Heart left ventricle (tissue), 16 donors: ENCODE measurements at regions not wholly inside any gene's neighbourhood (a gene's known extent, or its start where the extent isn't known, plus 50 kb on each side); places are given as distances from the start of the nearest gene placed in this dataset.

Experiments
- ATAC-seq, 4 donors: fragments of 200-7000 bp; cut with Tn5 transposase; one replicate each; pipeline ENCODE4 v1.9.1; 2020 to 2022; ENCODE audit warnings: moderate library complexity in 4 of 4, mild to moderate bottlenecking in 3 of 4, moderate number of reproducible peaks in 1 of 4
- DNase-seq, 5 donors: peaks; one replicate each; pipeline ENCODE4 v3.0.0-alpha.2; 2020
- H3K27ac ChIP-seq, 12 donors: fragments of 200-600 bp; sonication (generic) in 4 of 12; one replicate each; pipeline versions ENCODE4 v1.5.0 to v1.8.0; 2016 to 2022; ENCODE audit warnings: mild to moderate bottlenecking in 2 of 12
- H3K27me3 ChIP-seq, 9 donors: fragments of 200-600 bp; sonication (generic) in 2 of 9; one replicate each; pipeline versions ENCODE4 v1.5.1 to v1.8.0; 2016 to 2022; ENCODE audit warnings: mild to moderate bottlenecking in 3 of 9
- H3K36me3 ChIP-seq, 9 donors: fragments of 200-600 bp; sonication (generic) in 2 of 9; one replicate each; pipeline versions ENCODE4 v1.5.0 to v1.8.0; 2018 to 2022; ENCODE audit warnings: mild to moderate bottlenecking in 2 of 9
- H3K4me1 ChIP-seq, 12 donors: fragments of 200-600 bp; sonication (generic) in 4 of 12; one replicate each; pipeline versions ENCODE4 v1.5.0 to v1.8.0; 2016 to 2022; ENCODE audit warnings: mild to moderate bottlenecking in 3 of 12
- H3K4me3 ChIP-seq, 12 donors: fragments of 200-600 bp; sonication (generic) in 4 of 12; one replicate each; pipeline versions ENCODE4 v1.5.0 to v1.8.0; 2017 to 2022; ENCODE audit warnings: mild to moderate bottlenecking in 9 of 12, moderate library complexity in 4 of 12
- H3K9me3 ChIP-seq, 12 donors: fragments of 200-600 bp; sonication (generic) in 4 of 12; one replicate each; pipeline versions ENCODE4 v1.5.0 to v1.8.0; 2016 to 2022; ENCODE audit warnings: mild to moderate bottlenecking in 1 of 12
- POLR2A ChIP-seq, 2 donors: fragments of 450-650 bp; IDR thresholded peaks; one replicate each; pipeline ENCODE4 v1.6.1; 2017; ENCODE audit warnings: antibody characterized with exemption in 2 of 2, mild to moderate bottlenecking in 2 of 2, moderate library complexity in 2 of 2
- WGBS, 4 donors: extraction: QIAGEN DNeasy Blood & Tissue Kit in 2 of 4; methylation state at CpG; one replicate each; pipeline versions ENCODE4 v1.1.5 to v1.1.7; 2013 to 2018; 5-methylcytosine and 5-hydroxymethylcytosine counted together
- intact Hi-C, 10 donors: fragments of 100-400 bp; cut with DNase I; formaldehyde crosslinking; loops; one replicate each; pipeline versions ENCODE4 v1.11.1 to v1.14.2; 2022
- TF ChIP-seq, protein P1 (sequence below), 12 donors: fragments of 200-600 bp; sonication (generic) in 4 of 12; IDR thresholded peaks; one replicate each; pipeline versions ENCODE4 v1.5.0 to v1.8.0; 2018 to 2022; ENCODE audit warnings: antibody characterized with exemption in 12 of 12, mild to moderate bottlenecking in 5 of 12
- donor health status: ischemic (EF 13 %, LVEDD 7.1; RV severe dilation, severe dysfunction).
- donor health status: healthy with polysubstance abuse.
- donor health status: DM: no; HTN: yes; CAD: no.
- donor health status: DM: no; HTN: no; CAD: no.
- donor health status: ischemic (EF 25% LVEDD 6.9; RV normal size, moderate dysfunction).
- donor health status: ischemic (EF 25% LVEDD 5.7; RV mildly dilated, moderate dysfunction).
- donor health status: healthy.
- donor health status: DM: yes; HTN: yes; CAD: no.
- donor health status: ischemic (EF 35%, LVEDD 5.7; RV mildly dilated, moderate dysfunction).
- donor health status: nonischemic (EF 11% LVEDD 7.7; RV severe dilation, severe dysfunction).
- donor health status: DM: yes; HTN: yes; CAD: no.
- donor health status: PGD.
- donor health status: ischemic (EF 29% LVEDD 5.4; RV normal size, mild dysfunction).
- donor health status: nonischemic (EF 23%, LVEDD 6.1; RV moderate dilation, normal function).

DNA sequence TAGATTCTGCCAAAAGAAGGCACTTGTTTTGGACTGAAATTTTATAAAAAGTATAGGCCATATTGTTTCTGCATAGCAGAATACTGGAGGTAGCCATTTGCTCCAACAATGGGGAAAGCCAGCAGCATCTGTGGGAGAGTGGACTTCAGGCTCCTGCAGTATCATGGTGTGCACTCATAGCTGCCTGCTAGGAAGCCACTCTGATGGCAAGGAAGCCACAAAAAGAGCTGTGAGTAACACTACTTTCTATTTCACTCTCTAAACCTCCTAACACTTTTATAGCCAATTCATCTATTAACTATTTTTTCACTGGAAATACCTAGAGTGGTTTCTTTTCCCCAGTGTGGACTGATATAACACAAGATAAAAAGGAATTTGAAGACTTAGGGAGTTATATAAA is 144.4 kb upstream of the KCNJ3 start:
- H3K4me1 ChIP-seq: peaks cover 0 to 6% (median 0%) of the 10 kb centered on the region in 12 donors
- ATAC-seq: no peak
- intact Hi-C loops: no loop called here
- no peak for DNase-seq
- H3K4me3 ChIP-seq: no peak overlapping the region
- H3K27me3 ChIP-seq: no peaks in the 10 kb centered on the region
- TF ChIP-seq, protein P1, sequence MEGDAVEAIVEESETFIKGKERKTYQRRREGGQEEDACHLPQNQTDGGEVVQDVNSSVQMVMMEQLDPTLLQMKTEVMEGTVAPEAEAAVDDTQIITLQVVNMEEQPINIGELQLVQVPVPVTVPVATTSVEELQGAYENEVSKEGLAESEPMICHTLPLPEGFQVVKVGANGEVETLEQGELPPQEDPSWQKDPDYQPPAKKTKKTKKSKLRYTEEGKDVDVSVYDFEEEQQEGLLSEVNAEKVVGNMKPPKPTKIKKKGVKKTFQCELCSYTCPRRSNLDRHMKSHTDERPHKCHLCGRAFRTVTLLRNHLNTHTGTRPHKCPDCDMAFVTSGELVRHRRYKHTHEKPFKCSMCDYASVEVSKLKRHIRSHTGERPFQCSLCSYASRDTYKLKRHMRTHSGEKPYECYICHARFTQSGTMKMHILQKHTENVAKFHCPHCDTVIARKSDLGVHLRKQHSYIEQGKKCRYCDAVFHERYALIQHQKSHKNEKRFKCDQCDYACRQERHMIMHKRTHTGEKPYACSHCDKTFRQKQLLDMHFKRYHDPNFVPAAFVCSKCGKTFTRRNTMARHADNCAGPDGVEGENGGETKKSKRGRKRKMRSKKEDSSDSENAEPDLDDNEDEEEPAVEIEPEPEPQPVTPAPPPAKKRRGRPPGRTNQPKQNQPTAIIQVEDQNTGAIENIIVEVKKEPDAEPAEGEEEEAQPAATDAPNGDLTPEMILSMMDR (IDR thresholded peaks at IDR 0.05): no peak
- no peak for TF ChIP-seq POLR2A (IDR thresholded peaks at IDR 0.05)
- H3K36me3 ChIP-seq: no peaks in the 10 kb centered on the region
- H3K9me3 ChIP-seq: peaks cover 0 to 12% (median 0%) of the 10 kb centered on the region in 12 donors
- H3K27ac ChIP-seq: no peak overlapping the region

DNA sequence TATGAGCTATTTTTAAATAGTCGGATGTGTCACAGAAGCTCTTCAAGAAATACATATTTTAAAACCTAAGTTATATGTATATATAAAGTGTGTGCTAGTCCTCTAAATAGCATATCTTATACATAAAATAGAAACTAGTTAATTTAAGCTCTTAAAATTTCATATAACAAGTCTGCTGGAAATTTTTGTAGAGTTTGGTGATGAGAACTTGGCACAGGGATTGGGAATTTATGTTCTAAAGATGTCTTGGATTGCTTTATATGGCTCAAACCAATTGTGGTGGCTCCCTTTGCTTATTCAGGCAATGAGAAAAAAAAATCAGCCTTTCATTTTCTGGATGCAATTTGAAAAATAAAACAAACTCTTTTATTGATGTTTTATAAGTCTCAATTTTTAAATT is 142.8 kb upstream of the KCNJ3 start:
- no peak for DNase-seq
- TF ChIP-seq, protein P1 (IDR thresholded peaks at IDR 0.05): no peak
- TF ChIP-seq POLR2A (IDR thresholded peaks at IDR 0.05): no peak
- Histone ChIP-seq H3K36me3 (no peaks in the 10 kb centered on the region), H3K27me3 (no peaks in the 10 kb centered on the region), H3K4me3 (no peak overlapping the region), H3K9me3 (peaks cover 0 to 12% (median 0%) of the 10 kb centered on the region in 12 donors), H3K27ac (no peak overlapping the region), H3K4me1 (no peaks in the 10 kb centered on the region)
- intact Hi-C loops: no loop called here
- WGBS, 4 donors: 90 to 98% (median 93%) methylated on average over 1 of the region's 1 CpG
- ATAC-seq: no peak

DNA sequence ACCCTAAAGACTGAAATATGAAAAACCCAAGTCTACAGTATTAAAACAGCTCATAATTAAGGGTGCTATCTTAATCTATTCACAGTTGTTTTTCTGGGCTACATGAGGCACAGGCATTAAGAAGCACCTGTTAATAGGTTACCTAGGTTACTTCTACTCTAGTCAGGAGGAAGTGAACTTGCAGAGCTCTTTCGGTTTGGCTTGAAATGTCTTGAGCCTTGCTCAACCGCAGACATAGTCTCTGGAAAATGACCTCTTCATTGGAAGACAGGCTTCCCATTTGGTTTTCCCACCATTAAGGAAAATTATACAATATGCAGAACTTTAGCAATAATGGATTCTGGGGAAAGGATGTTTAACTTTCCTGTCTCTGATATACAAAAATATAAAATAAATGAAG is 142.3 kb upstream of the KCNJ3 start:
- Histone ChIP-seq H3K4me1 (no peaks in the 10 kb centered on the region), H3K4me3 (no peak overlapping the region), H3K27me3 (no peaks in the 10 kb centered on the region), H3K27ac (no peak overlapping the region), H3K9me3 (peaks cover 0 to 12% (median 0%) of the 10 kb centered on the region in 12 donors), H3K36me3 (no peaks in the 10 kb centered on the region)
- ATAC-seq (no peak), DNase-seq (no peak)
- no peak for TF ChIP-seq POLR2A (IDR thresholded peaks at IDR 0.05)
- TF ChIP-seq, protein P1 (IDR thresholded peaks at IDR 0.05): no peak
- intact Hi-C loops: no loop called here
- 78 to 92% (median 86%) methylated on average over 2 of the region's 2 CpGs for WGBS, 4 donors

DNA sequence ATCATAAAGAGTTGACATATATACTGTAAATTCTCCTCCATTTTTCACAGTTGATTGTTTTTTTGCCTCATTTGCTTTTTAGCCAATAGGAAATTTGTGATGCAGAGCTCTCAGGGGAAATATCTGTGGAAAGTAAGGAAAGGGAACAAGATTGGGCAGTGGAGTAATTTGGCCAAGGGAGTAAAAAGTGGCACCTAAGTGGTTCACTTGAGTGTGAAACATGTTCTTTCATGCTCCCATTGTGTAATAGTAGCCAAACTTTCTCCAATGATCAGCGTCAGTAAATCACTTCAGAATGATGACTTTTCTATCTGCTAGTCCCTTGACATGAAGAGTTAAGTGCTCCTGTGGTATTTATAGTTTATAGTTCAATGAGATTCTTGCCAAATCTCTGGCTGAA is 141.9 kb upstream of the KCNJ3 start:
- no peaks in the 10 kb centered on the region for H3K27me3 ChIP-seq
- DNase-seq (no peak), ATAC-seq (no peak)
- no peak for TF ChIP-seq POLR2A (IDR thresholded peaks at IDR 0.05)
- TF ChIP-seq, protein P1 (IDR thresholded peaks at IDR 0.05): no peak
- 40 to 58% (median 54%) methylated on average over 1 of the region's 1 CpG for WGBS, 4 donors
- no peak overlapping the region for H3K27ac ChIP-seq
- no peaks in the 10 kb centered on the region for H3K36me3 ChIP-seq
- peaks cover 0 to 16% (median 0%) of the 10 kb centered on the region in 12 donors for H3K9me3 ChIP-seq
- no peak overlapping the region for H3K4me3 ChIP-seq
- intact Hi-C loops: no loop called here
- no peaks in the 10 kb centered on the region for H3K4me1 ChIP-seq
